ENCODE measurements at regions not wholly inside any gene's neighbourhood (a gene's known extent, or its start where the extent isn't known, plus 50 kb on each side); places are given as distances from the start of the nearest gene placed in this dataset.

DNA sequence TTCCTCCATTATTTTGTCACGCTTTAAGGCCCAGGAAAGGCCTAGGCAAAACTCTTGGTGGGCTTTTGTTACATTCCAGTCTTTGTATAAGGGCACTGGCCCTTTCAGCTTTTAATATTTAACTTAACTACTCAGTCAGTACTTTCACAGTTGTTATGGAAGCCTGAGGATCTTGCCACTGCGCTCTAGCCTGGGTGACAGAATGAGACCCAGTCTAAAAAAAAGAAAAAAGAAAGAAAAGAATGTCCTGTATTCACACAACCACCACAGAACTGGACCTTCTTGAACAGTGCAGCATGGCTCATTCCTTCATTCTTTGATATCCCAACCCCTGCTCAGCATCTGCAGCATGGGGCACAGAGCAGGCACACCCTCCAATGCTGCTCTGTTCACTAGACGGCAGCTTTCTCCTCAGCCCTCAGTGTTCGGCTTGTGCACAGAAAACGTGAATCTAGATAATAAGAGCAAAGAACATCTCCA, 59.6 kb upstream of the EPCAM start:
- Histone ChIP-seq H3K9me3 (ENCODE audit: control extremely low read depth in 1 of 3, control insufficient read depth in 2 of 3, insufficient read depth in 1 of 3, low read length in 2 of 3) (peaks cover 0 to 5% (median 0%) of the 10 kb centered on the region in 3 donors), H3K27me3 (replicated peaks in 1 of 4; ENCODE audit: control extremely low read depth in 1 of 4, control insufficient read depth in 3 of 4, insufficient read depth in 4 of 4, low read length in 3 of 4) (no peaks in the 10 kb centered on the region), H3K79me2 (ENCODE audit: control insufficient read depth, insufficient read depth, low read length) (no peaks in the 10 kb centered on the region), H3K36me3 (replicated peaks in 1 of 2; ENCODE audit: control extremely low read depth in 1 of 2, control insufficient read depth in 1 of 2, extremely low read depth in 1 of 2, insufficient read depth in 2 of 2, low read length in 1 of 2) (no peaks in the 10 kb centered on the region), H3K27ac (ENCODE audit: low read length in 2 of 2) (peak overlapping the region in 1 of 2 donors; percentile 51), H3K4me2 (replicated peaks; ENCODE audit: low read depth, low read length, poor library complexity, severe bottlenecking) (peak overlapping the region; percentile 68), H3K4me3 (ENCODE audit: control extremely low read depth in 1 of 5, extremely low read depth in 1 of 5, insufficient read depth in 1 of 5, low read depth in 2 of 5, low read length in 4 of 5) (peak overlapping the region in 1 of 5 experiments; percentile 2), H3K4me1 (ENCODE audit: control insufficient read depth in 2 of 2, insufficient read depth in 2 of 2, low read length in 2 of 2) (peaks cover 27 to 34% of the 10 kb centered on the region in 2 donors), H2AFZ (ENCODE audit: insufficient read depth, low read depth, low read length, poor library complexity, severe bottlenecking) (no peak overlapping the region), H3K9ac (ENCODE audit: low read length) (no peak overlapping the region), H4K20me1 (ENCODE audit: control insufficient read depth, insufficient read depth, low read length, poor library complexity, severe bottlenecking) (no peaks in the 10 kb centered on the region)
- Mint-ChIP-seq H3K4me3 (peak overlapping the region; percentile 77), H3K27ac (peak overlapping the region; percentile 98), H3K4me1 (peaks cover 43% of the 10 kb centered on the region), H3K27me3 (no peaks in the 10 kb centered on the region), H3K9me3 (ENCODE audit: insufficient read depth) (no peaks in the 10 kb centered on the region)
- no peak for TF ChIP-seq CTCF (IDR thresholded peaks at IDR 0.05)
- no peak for TF ChIP-seq EZH2 (IDR thresholded peaks at IDR 0.05; ENCODE audit: borderline replicate concordance, insufficient read depth, low read depth, low read length, poor library complexity, severe bottlenecking)
- WGBS (ENCODE audit: insufficient coverage), result 48% methylated on average over 3 of the region's 5 CpGs
- ChIA-PET POLR2A (interaction anchor here (1.4 to 2.0 kb wide), 2 partner anchors 9 to 326 kb away, joined by 7 to 12 read pairs; no protein-coding TSS in a partner anchor), CTCF (interaction anchor here (0.5 to 8.2 kb wide), 10 partner anchors 9 to 238 kb away, joined by 3 to 77 read pairs (median 6); no protein-coding TSS in a partner anchor)
- intact Hi-C loops (cut with micrococcal nuclease), result no loop called here
- ATAC-seq (ENCODE audit: low read depth) (no peak), DNase-seq (no peak)

DNA sequence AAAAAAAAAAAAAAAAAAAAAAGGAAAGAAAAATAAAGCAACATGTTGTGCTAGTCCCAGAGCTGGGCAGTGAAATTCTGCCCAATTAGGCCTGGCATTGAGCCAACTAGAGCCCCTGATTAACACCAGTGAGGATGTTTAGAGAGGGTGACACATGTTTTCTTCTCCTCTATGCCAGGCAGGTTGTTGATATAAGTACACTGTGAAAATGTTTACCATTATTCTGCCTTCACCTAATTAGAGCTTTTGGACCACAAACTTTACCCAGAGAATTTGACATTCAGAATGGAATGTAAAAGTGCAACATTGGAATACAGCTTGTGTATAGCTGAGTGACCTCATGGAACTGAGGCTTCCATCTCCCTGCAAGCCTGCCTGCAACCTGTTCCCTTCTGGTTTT, 62.0 kb upstream of the EPCAM start:
- Mint-ChIP-seq H3K4me1 (peaks cover 44% of the 10 kb centered on the region), H3K27me3 (no peaks in the 10 kb centered on the region), H3K9me3 (ENCODE audit: insufficient read depth) (no peaks in the 10 kb centered on the region), H3K27ac (no peak overlapping the region), H3K4me3 (no peak overlapping the region)
- H2AFZ ChIP-seq (ENCODE audit: insufficient read depth, low read depth, low read length, poor library complexity, severe bottlenecking), result no peak overlapping the region
- H3K4me3 ChIP-seq (ENCODE audit: control extremely low read depth in 1 of 5, extremely low read depth in 1 of 5, insufficient read depth in 1 of 5, low read depth in 2 of 5, low read length in 4 of 5), result no peak overlapping the region
- H3K36me3 ChIP-seq (replicated peaks in 1 of 2; ENCODE audit: control extremely low read depth in 1 of 2, control insufficient read depth in 1 of 2, extremely low read depth in 1 of 2, insufficient read depth in 2 of 2, low read length in 1 of 2), result no peaks in the 10 kb centered on the region
- ATAC-seq (ENCODE audit: low read depth) (no peak), DNase-seq (no peak)
- ChIA-PET CTCF (interaction anchor here (0.8 to 8.2 kb wide), 2 partner anchors 16 to 397 kb away, joined by 3 to 77 read pairs; no protein-coding TSS in a partner anchor), POLR2A (no interaction called here)
- H3K27me3 ChIP-seq (replicated peaks in 1 of 4; ENCODE audit: control extremely low read depth in 1 of 4, control insufficient read depth in 3 of 4, insufficient read depth in 4 of 4, low read length in 3 of 4), result peaks cover 0 to 4% (median 0%) of the 10 kb centered on the region in 4 experiments
- H4K20me1 ChIP-seq (ENCODE audit: control insufficient read depth, insufficient read depth, low read length, poor library complexity, severe bottlenecking), result no peaks in the 10 kb centered on the region
- no peak overlapping the region for H3K9ac ChIP-seq (ENCODE audit: low read length)
- no peak overlapping the region for H3K27ac ChIP-seq (ENCODE audit: low read length in 2 of 2)
- TF ChIP-seq EZH2 (IDR thresholded peaks at IDR 0.05; ENCODE audit: borderline replicate concordance, insufficient read depth, low read depth, low read length, poor library complexity, severe bottlenecking), result no peak
- TF ChIP-seq CTCF (IDR thresholded peaks at IDR 0.05), result no peak
- H3K9me3 ChIP-seq (ENCODE audit: control extremely low read depth in 1 of 3, control insufficient read depth in 2 of 3, insufficient read depth in 1 of 3, low read length in 2 of 3), result peaks cover 0 to 5% (median 0%) of the 10 kb centered on the region in 3 donors
- no peaks in the 10 kb centered on the region for H3K79me2 ChIP-seq (ENCODE audit: control insufficient read depth, insufficient read depth, low read length)
- H3K4me1 ChIP-seq (ENCODE audit: control insufficient read depth in 2 of 2, insufficient read depth in 2 of 2, low read length in 2 of 2), result peaks cover 32 to 41% of the 10 kb centered on the region in 2 donors
- intact Hi-C loops (cut with micrococcal nuclease), result no loop called here
- no peak overlapping the region for H3K4me2 ChIP-seq (replicated peaks; ENCODE audit: low read depth, low read length, poor library complexity, severe bottlenecking)
